SK-N-SH (cell line): ENCODE measurements at regions not wholly inside any gene's neighbourhood (a gene's known extent, or its start where the extent isn't known, plus 50 kb on each side); places are given as distances from the start of the nearest gene placed in this dataset.

ENCODE experiments used
- CTCF ChIA-PET: fragments of 300-600, 350-600 bp; formaldehyde crosslinking; extraction: SDS; loops from one replicate; lab custom pipeline; 2021; lab: Yijun Ruan, JAX
- POLR2A ChIA-PET: fragments of 350-600 bp; sonication (Branson Sonifier 250); formaldehyde crosslinking; extraction: SDS; loops from one replicate; lab custom pipeline; 2020; ENCODE audit warnings: antibody characterized with exemption, inconsistent platforms; lab: Yijun Ruan, JAX
- DNase-seq: peaks from one replicate; pipeline ENCODE4 v3.0.0; 2012
- H2AFZ ChIP-seq: fragments of 200-600 bp; sonication (generic); 2 replicates; pipeline ENCODE4 v1.8.1; 2016; ENCODE audit warnings: antibody characterized with exemption, mild to moderate bottlenecking, low read depth
- H3F3A ChIP-seq: fragments of 200-600 bp; sonication (generic); replicated peaks from 2 replicates; pipeline ENCODE3; 2016; ENCODE audit warnings: antibody characterized with exemption, mild to moderate bottlenecking; ENCODE audit not compliant: insufficient read depth
- H3K27ac ChIP-seq, 2 experiments: fragments of 200-500 bp in 1 of 2; fragments of 200-600 bp in 1 of 2; sonication (Bioruptor generic) in 1 of 2; sonication (generic), shearing (Covaris generic) in 1 of 2; 2 replicates each; pipeline versions ENCODE4 v1.5.1 to v1.6.1; 2014 to 2016; ENCODE audit warnings: low read depth in 2 of 2, inconsistent platforms in 1 of 2, low read length in 1 of 2, mild to moderate bottlenecking in 1 of 2, mixed read lengths in 1 of 2
- H3K27me3 ChIP-seq: fragments of 200-600 bp; sonication (generic), shearing (Covaris generic); 2 replicates; pipeline ENCODE4 v1.6.1; 2016; ENCODE audit warnings: mixed run types; ENCODE audit not compliant: insufficient read depth
- H3K36me3 ChIP-seq, 2 experiments: fragments of 200-500 bp in 1 of 2; fragments of 200-600 bp in 1 of 2; sonication (Bioruptor generic) in 1 of 2; sonication (generic) in 1 of 2; replicated peaks in 1 of 2; 2 replicates each; pipeline versions ENCODE3 to v1.5.1; 2014 to 2016; ENCODE audit warnings: low read length in 1 of 2, mild to moderate bottlenecking in 1 of 2; ENCODE audit not compliant: insufficient read depth in 2 of 2, control insufficient read depth in 1 of 2
- H3K4me1 ChIP-seq, 2 experiments: fragments of 200-500 bp in 1 of 2; fragments of 200-600 bp in 1 of 2; sonication (Bioruptor generic) in 1 of 2; sonication (generic), shearing (Covaris generic) in 1 of 2; 2 replicates each; pipeline versions ENCODE4 v1.5.1 to v1.6.1; 2014 to 2016; ENCODE audit warnings: low read depth in 1 of 2, low read length in 1 of 2, mixed run types in 1 of 2; ENCODE audit not compliant: insufficient read depth in 2 of 2, control insufficient read depth in 1 of 2
- H3K4me2 ChIP-seq: fragments of 200-600 bp; sonication (generic), shearing (Covaris generic); 2 replicates; pipeline ENCODE4 v1.6.1; 2017; ENCODE audit warnings: mixed run types
- H3K4me3 ChIP-seq, 2 experiments: fragments of 200-500 bp in 1 of 2; fragments of 200-600 bp in 1 of 2; sonication (Bioruptor generic) in 1 of 2; sonication (generic), shearing (Covaris generic) in 1 of 2; 2 replicates each; pipeline versions ENCODE4 v1.5.1 to v1.8.1; 2014 to 2016; ENCODE audit warnings: low read depth in 2 of 2, inconsistent platforms in 1 of 2, low read length in 1 of 2, mild to moderate bottlenecking in 1 of 2, mixed read lengths in 1 of 2, moderate library complexity in 1 of 2
- H3K79me2 ChIP-seq: fragments of 200-600 bp; sonication (generic); 2 replicates; pipeline ENCODE4 v1.8.1; 2017; ENCODE audit warnings: mild to moderate bottlenecking; ENCODE audit not compliant: insufficient read depth
- H3K9ac ChIP-seq: fragments of 200-600 bp; sonication (generic); 2 replicates; pipeline ENCODE4 v1.6.1; 2017; ENCODE audit warnings: mixed run types
- H3K9me2 ChIP-seq: fragments of 200-600 bp; sonication (generic); 2 replicates; pipeline ENCODE4 v1.6.1; 2017; ENCODE audit warnings: mixed run types
- H3K9me3 ChIP-seq: fragments of 200-600 bp; sonication (generic); 2 replicates; pipeline ENCODE4 v1.6.1; 2017; ENCODE audit warnings: mixed run types, mild to moderate bottlenecking, moderate library complexity
- H4K20me1 ChIP-seq: fragments of 200-600 bp; sonication (generic); 2 replicates; pipeline ENCODE4 v1.6.1; 2017; ENCODE audit warnings: mild to moderate bottlenecking, mixed run types; ENCODE audit not compliant: insufficient read depth
- EZH2phosphoT487 ChIP-seq: fragments of 200-600 bp; sonication (generic); IDR thresholded peaks from 2 replicates; pipeline ENCODE4 v1.6.1; 2017; ENCODE audit warnings: low read depth, mixed run types, mild to moderate bottlenecking, antibody characterized with exemption, moderate library complexity, borderline replicate concordance
- FOXM1 ChIP-seq: IDR thresholded peaks from 2 replicates; pipeline ENCODE4 v1.4.0; 2012; ENCODE audit warnings: low read depth, mild to moderate bottlenecking
- GABPA ChIP-seq: IDR thresholded peaks from 2 replicates; pipeline ENCODE4 v1.4.0; 2012; ENCODE audit warnings: low read depth, mild to moderate bottlenecking
- JUND ChIP-seq: IDR thresholded peaks from 2 replicates; pipeline ENCODE4 v1.4.0; 2012
- NFIC ChIP-seq: IDR thresholded peaks from 2 replicates; pipeline ENCODE4 v1.4.0; 2012; ENCODE audit warnings: borderline replicate concordance
- RAD21 ChIP-seq: IDR thresholded peaks from 2 replicates; pipeline ENCODE4 v1.6.1; 2012; ENCODE audit warnings: mild to moderate bottlenecking, low read length
- RCOR1 ChIP-seq: fragments of 150-350 bp; IDR thresholded peaks from 2 replicates; pipeline ENCODE4 v1.6.1; 2017; ENCODE audit warnings: antibody characterized with exemption, low read length
- RXRA ChIP-seq: IDR thresholded peaks from 2 replicates; pipeline ENCODE4 v1.4.0; 2012; ENCODE audit warnings: low read depth, mild to moderate bottlenecking, borderline replicate concordance
- YY1 ChIP-seq: IDR thresholded peaks from 2 replicates; pipeline ENCODE4 v1.4.0; 2012; ENCODE audit warnings: low read depth, mild to moderate bottlenecking
- WGBS: methylation state at CpG from one replicate; pipeline ENCODE4 v1.1.6; 2017; ENCODE audit warnings: low lambda C conversion rate; 5-methylcytosine and 5-hydroxymethylcytosine counted together
- TF ChIP-seq, protein P1 (sequence below): IDR thresholded peaks from 2 replicates; pipeline ENCODE4 v1.4.0; 2012; ENCODE audit warnings: low read depth, borderline replicate concordance
- TF ChIP-seq, protein P2 (sequence below): fragments of 200-600 bp; sonication (generic); IDR thresholded peaks from 2 replicates; pipeline ENCODE4 v1.6.1; 2017; ENCODE audit warnings: antibody characterized with exemption, mild to moderate bottlenecking, moderate library complexity
- TF ChIP-seq, protein P3 (sequence below): IDR thresholded peaks from 2 replicates; pipeline ENCODE4 v1.6.1; 2012; ENCODE audit warnings: mild to moderate bottlenecking, low read depth, low read length, moderate library complexity
- TF ChIP-seq, protein P4 (sequence below): fragments of 150-350 bp; IDR thresholded peaks from 2 replicates; pipeline ENCODE4 v1.6.1; 2016; ENCODE audit warnings: mild to moderate bottlenecking, low read depth, low read length

DNA sequence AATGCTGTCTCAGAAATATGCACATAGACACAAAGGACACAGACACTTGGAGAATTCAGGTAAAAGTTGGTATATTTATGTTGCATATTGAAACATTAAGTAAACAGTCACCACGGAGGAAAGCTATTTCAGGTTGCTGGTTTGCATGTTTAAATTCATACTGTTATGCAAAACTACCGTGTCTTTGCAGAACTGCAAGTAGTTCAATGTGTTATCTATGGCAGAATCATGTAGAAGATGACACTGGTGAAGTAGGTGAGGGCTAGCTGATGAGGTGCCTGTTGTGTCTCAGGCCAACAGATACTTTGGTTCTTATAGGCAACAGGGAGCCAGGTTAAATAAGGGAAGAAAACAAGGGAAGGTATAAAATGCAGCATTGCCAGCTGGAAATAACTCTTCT is 511.3 kb downstream of the DIPK2A start:
- no peaks in the 10 kb centered on the region for H3K9me3 ChIP-seq
- H3K4me2 ChIP-seq, result no peak overlapping the region
- no peaks in the 10 kb centered on the region for H3K27me3 ChIP-seq
- no peaks in the 10 kb centered on the region for H3K36me3 ChIP-seq
- no peak overlapping the region for H3K9ac ChIP-seq
- H3K4me1 ChIP-seq, result no peaks in the 10 kb centered on the region
- WGBS, result 2% methylated on average over 2 of the region's 2 CpGs
- H2AFZ ChIP-seq, result no peak overlapping the region
- POLR2A ChIA-PET, result no interaction called here
- DNase-seq, result no peak
- H3K27ac ChIP-seq, result no peak overlapping the region
- CTCF ChIA-PET, result no interaction called here
- no peaks in the 10 kb centered on the region for H4K20me1 ChIP-seq
- H3K9me2 ChIP-seq, result no peaks in the 10 kb centered on the region
- no peaks in the 10 kb centered on the region for H3K79me2 ChIP-seq
- no peak overlapping the region for H3K4me3 ChIP-seq
- TF ChIP-seq, protein P1, sequence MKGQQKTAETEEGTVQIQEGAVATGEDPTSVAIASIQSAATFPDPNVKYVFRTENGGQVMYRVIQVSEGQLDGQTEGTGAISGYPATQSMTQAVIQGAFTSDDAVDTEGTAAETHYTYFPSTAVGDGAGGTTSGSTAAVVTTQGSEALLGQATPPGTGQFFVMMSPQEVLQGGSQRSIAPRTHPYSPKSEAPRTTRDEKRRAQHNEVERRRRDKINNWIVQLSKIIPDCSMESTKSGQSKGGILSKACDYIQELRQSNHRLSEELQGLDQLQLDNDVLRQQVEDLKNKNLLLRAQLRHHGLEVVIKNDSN, result no peak
- TF ChIP-seq RAD21, result no peak
- no peak for TF ChIP-seq RCOR1
- TF ChIP-seq YY1, result no peak
- TF ChIP-seq FOXM1, result no peak
- TF ChIP-seq NFIC, result no peak
- TF ChIP-seq, protein P2, sequence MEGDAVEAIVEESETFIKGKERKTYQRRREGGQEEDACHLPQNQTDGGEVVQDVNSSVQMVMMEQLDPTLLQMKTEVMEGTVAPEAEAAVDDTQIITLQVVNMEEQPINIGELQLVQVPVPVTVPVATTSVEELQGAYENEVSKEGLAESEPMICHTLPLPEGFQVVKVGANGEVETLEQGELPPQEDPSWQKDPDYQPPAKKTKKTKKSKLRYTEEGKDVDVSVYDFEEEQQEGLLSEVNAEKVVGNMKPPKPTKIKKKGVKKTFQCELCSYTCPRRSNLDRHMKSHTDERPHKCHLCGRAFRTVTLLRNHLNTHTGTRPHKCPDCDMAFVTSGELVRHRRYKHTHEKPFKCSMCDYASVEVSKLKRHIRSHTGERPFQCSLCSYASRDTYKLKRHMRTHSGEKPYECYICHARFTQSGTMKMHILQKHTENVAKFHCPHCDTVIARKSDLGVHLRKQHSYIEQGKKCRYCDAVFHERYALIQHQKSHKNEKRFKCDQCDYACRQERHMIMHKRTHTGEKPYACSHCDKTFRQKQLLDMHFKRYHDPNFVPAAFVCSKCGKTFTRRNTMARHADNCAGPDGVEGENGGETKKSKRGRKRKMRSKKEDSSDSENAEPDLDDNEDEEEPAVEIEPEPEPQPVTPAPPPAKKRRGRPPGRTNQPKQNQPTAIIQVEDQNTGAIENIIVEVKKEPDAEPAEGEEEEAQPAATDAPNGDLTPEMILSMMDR, result no peak
- TF ChIP-seq EZH2phosphoT487, result no peak
- TF ChIP-seq JUND, result no peak
- TF ChIP-seq, all 33 proteins: peak for 0
- no peaks in the 10 kb centered on the region for H3F3A ChIP-seq

DNA sequence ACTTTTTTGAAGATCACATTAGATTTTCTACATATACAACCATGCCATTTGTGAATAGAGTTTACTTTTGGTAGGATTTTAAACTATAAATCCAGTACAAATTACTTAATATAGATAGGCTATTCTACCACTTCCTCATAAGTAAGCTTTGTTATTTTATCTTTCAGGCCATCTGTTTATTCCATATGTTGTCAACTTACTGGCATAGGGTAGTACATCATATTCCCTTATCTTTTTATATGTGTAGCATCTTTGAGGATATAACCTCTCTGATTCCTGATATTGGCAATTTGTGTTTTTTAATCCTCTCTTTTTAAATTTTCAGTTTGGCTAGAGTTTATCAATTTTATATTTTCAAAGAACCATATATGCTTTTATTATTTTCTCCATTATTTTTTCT is 515.4 kb downstream of the DIPK2A start:
- H3K9ac ChIP-seq, result no peak overlapping the region
- no peak for DNase-seq
- H2AFZ ChIP-seq, result no peak overlapping the region
- no peaks in the 10 kb centered on the region for H3F3A ChIP-seq
- H3K79me2 ChIP-seq, result no peaks in the 10 kb centered on the region
- CTCF ChIA-PET, result no interaction called here
- H3K36me3 ChIP-seq, result no peaks in the 10 kb centered on the region
- H3K9me2 ChIP-seq, result no peaks in the 10 kb centered on the region
- H3K27me3 ChIP-seq, result no peaks in the 10 kb centered on the region
- TF ChIP-seq, protein P3, sequence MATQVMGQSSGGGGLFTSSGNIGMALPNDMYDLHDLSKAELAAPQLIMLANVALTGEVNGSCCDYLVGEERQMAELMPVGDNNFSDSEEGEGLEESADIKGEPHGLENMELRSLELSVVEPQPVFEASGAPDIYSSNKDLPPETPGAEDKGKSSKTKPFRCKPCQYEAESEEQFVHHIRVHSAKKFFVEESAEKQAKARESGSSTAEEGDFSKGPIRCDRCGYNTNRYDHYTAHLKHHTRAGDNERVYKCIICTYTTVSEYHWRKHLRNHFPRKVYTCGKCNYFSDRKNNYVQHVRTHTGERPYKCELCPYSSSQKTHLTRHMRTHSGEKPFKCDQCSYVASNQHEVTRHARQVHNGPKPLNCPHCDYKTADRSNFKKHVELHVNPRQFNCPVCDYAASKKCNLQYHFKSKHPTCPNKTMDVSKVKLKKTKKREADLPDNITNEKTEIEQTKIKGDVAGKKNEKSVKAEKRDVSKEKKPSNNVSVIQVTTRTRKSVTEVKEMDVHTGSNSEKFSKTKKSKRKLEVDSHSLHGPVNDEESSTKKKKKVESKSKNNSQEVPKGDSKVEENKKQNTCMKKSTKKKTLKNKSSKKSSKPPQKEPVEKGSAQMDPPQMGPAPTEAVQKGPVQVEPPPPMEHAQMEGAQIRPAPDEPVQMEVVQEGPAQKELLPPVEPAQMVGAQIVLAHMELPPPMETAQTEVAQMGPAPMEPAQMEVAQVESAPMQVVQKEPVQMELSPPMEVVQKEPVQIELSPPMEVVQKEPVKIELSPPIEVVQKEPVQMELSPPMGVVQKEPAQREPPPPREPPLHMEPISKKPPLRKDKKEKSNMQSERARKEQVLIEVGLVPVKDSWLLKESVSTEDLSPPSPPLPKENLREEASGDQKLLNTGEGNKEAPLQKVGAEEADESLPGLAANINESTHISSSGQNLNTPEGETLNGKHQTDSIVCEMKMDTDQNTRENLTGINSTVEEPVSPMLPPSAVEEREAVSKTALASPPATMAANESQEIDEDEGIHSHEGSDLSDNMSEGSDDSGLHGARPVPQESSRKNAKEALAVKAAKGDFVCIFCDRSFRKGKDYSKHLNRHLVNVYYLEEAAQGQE, result no peak
- TF ChIP-seq JUND (no peak), RXRA (no peak), YY1 (no peak), GABPA (no peak), NFIC (no peak)
- TF ChIP-seq, protein P4, sequence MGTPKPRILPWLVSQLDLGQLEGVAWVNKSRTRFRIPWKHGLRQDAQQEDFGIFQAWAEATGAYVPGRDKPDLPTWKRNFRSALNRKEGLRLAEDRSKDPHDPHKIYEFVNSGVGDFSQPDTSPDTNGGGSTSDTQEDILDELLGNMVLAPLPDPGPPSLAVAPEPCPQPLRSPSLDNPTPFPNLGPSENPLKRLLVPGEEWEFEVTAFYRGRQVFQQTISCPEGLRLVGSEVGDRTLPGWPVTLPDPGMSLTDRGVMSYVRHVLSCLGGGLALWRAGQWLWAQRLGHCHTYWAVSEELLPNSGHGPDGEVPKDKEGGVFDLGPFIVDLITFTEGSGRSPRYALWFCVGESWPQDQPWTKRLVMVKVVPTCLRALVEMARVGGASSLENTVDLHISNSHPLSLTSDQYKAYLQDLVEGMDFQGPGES, result no peak
- TF ChIP-seq, all 33 proteins: peak for 0
- Histone ChIP-seq H3K4me2 (no peak overlapping the region), H3K4me1 (peaks cover 0 to 3% of the 10 kb centered on the region in 2 experiments; a peak in 1 of 4 replicates), H4K20me1 (no peaks in the 10 kb centered on the region), H3K9me3 (no peaks in the 10 kb centered on the region), H3K27ac (no peak overlapping the region), H3K4me3 (no peak overlapping the region)
- POLR2A ChIA-PET, result no interaction called here
